HCT116 (cell line): ENCODE measurements at regions not wholly inside any gene's neighbourhood (a gene's known extent, or its start where the extent isn't known, plus 50 kb on each side); places are given as distances from the start of the nearest gene placed in this dataset.

Experiments
- ATAC-seq: fragments of 200-7000 bp; cut with Tn5 transposase; 2 replicates; pipeline ENCODE4 v1.9.1; 2020; ENCODE audit warnings: mild to moderate bottlenecking, moderate library complexity
- BruUV-seq: library from RNA; stranded (reverse); fragments of 400-500 nt; replicated peaks from 2 replicates; lab custom pipeline; 2021; lab: Mats Ljungman, UMichigan
- CTCF ChIA-PET: fragments of 300-600 bp; sonication (Branson Sonifier 250); formaldehyde crosslinking; loops from one replicate; lab custom pipeline; 2021; ENCODE audit warnings: antibody characterized with exemption; lab: Charles Lee
- POLR2A ChIA-PET: fragments of 300-600, 350-600 bp; sonication (Branson Sonifier 250); formaldehyde crosslinking; loops from one replicate; lab custom pipeline; 2021; ENCODE audit warnings: antibody characterized with exemption; lab: Charles Lee
- RAD21 ChIA-PET, 2 experiments: fragments of 300-600 bp; sonication (Branson Sonifier 250); formaldehyde crosslinking; loops; one replicate each; lab custom pipeline; 2023; ENCODE audit warnings: low total read pairs in 2 of 2; ENCODE audit not compliant: uncharacterized antibody in 2 of 2, unreplicated experiment in 2 of 2, low non-redundant PET in 1 of 2; lab: Charles Lee
- DNase-seq: peaks from one replicate; pipeline ENCODE4 v3.0.0-alpha.2; 2010; ENCODE audit warnings: low read depth, low spot score
- H2AFZ ChIP-seq: fragments of 200-600 bp; shearing (Covaris generic), sonication (generic); 2 replicates; pipeline ENCODE4 v1.6.1; 2017; ENCODE audit warnings: low read depth, mixed run types, mixed read lengths, antibody characterized with exemption, low read length; ENCODE audit not compliant: poor library complexity, severe bottlenecking
- H3K27ac ChIP-seq: 2 replicates; pipeline ENCODE4 v1.5.1; 2012; ENCODE audit warnings: low read depth, low read length
- H3K27me3 ChIP-seq: fragments of 200-600 bp; sonication (generic); 2 replicates; pipeline ENCODE4 v1.6.1; 2016; ENCODE audit warnings: mixed run types, low read length, mixed read lengths; ENCODE audit not compliant: insufficient read depth
- H3K36me3 ChIP-seq, 2 experiments: fragments of 200-500 bp in 1 of 2; fragments of 200-600 bp in 1 of 2; sonication (Bioruptor generic) in 1 of 2; sonication (generic) in 1 of 2; 2 replicates each; pipeline versions ENCODE4 v1.5.1 to v1.6.1; 2014 to 2016; ENCODE audit warnings: low read length in 2 of 2, inconsistent platforms in 1 of 2, mixed read lengths in 1 of 2, mixed run types in 1 of 2; ENCODE audit not compliant: insufficient read depth in 2 of 2, control insufficient read depth in 1 of 2
- H3K4me1 ChIP-seq, 2 experiments: fragments of 200-600 bp in 1 of 2; sonication (generic) in 1 of 2; 2 replicates each; pipeline versions ENCODE4 v1.5.1 to v1.6.1; 2012 to 2017; ENCODE audit warnings: low read length in 2 of 2, inconsistent platforms in 1 of 2, mild to moderate bottlenecking in 1 of 2, mixed read lengths in 1 of 2, mixed run types in 1 of 2, moderate library complexity in 1 of 2; ENCODE audit not compliant: insufficient read depth in 2 of 2, control insufficient read depth in 1 of 2
- H3K4me2 ChIP-seq: fragments of 200-600 bp; sonication (generic); 2 replicates; pipeline ENCODE4 v1.6.1; 2017; ENCODE audit warnings: mixed run types, low read length, mixed read lengths
- H3K4me3 ChIP-seq, 2 experiments: fragments of 200-600 bp in 1 of 2; sonication (generic) in 1 of 2; replicated peaks in 1 of 2; 2 replicates each; pipeline ENCODE4 v1.5.1; 2011 to 2016; ENCODE audit warnings: low read length in 2 of 2, control low read depth in 1 of 2, low read depth in 1 of 2, mild to moderate bottlenecking in 1 of 2, mixed read lengths in 1 of 2, mixed run types in 1 of 2
- H3K79me2 ChIP-seq: fragments of 200-600 bp; sonication (generic); 2 replicates; pipeline ENCODE4 v1.6.1; 2017; ENCODE audit warnings: mild to moderate bottlenecking, mixed run types, low read length, moderate library complexity, mixed read lengths; ENCODE audit not compliant: insufficient read depth
- H3K9ac ChIP-seq: fragments of 200-600 bp; sonication (generic); 2 replicates; pipeline ENCODE4 v1.6.1; 2016; ENCODE audit warnings: low read length, mixed read lengths
- H3K9me2 ChIP-seq: fragments of 200-600 bp; sonication (generic), shearing (Covaris generic); 2 replicates; pipeline ENCODE4 v1.6.1; 2017; ENCODE audit warnings: mixed run types, mild to moderate bottlenecking, moderate library complexity; ENCODE audit not compliant: insufficient read depth
- H3K9me3 ChIP-seq, 2 experiments: fragments of 200-500 bp in 1 of 2; fragments of 200-600 bp in 1 of 2; sonication (Bioruptor generic) in 1 of 2; sonication (generic) in 1 of 2; 2 replicates each; pipeline ENCODE4 v1.6.1; 2014 to 2017; ENCODE audit warnings: low read length in 2 of 2, mixed read lengths in 2 of 2, inconsistent platforms in 1 of 2, low read depth in 1 of 2, mild to moderate bottlenecking in 1 of 2, mixed run types in 1 of 2, moderate library complexity in 1 of 2; ENCODE audit not compliant: control insufficient read depth in 1 of 2, insufficient read depth in 1 of 2
- H4K20me1 ChIP-seq: fragments of 200-600 bp; sonication (generic), shearing (Covaris generic); 2 replicates; pipeline ENCODE4 v1.6.1; 2017; ENCODE audit warnings: mixed run types, mild to moderate bottlenecking, moderate library complexity; ENCODE audit not compliant: insufficient read depth
- ATF3 ChIP-seq: IDR thresholded peaks from 2 replicates; pipeline ENCODE4 v1.6.1; 2012
- CBX3 ChIP-seq: IDR thresholded peaks from 2 replicates; pipeline ENCODE4 v1.6.1; 2012; ENCODE audit warnings: low read depth
- EGR1 ChIP-seq: IDR thresholded peaks from 2 replicates; pipeline ENCODE4 v1.6.1; 2012; ENCODE audit warnings: low read depth
- EZH2phosphoT487 ChIP-seq: fragments of 200-600 bp; IDR thresholded peaks from 2 replicates; pipeline ENCODE4 v1.6.1; 2018; ENCODE audit warnings: antibody characterized with exemption, borderline replicate concordance
- FOSL1 ChIP-seq: IDR thresholded peaks from 2 replicates; pipeline ENCODE4 v1.6.1; 2012; ENCODE audit warnings: low read depth
- JUND ChIP-seq: IDR thresholded peaks from 2 replicates; pipeline ENCODE4 v1.6.1; 2012
- MAX ChIP-seq: IDR thresholded peaks from 2 replicates; pipeline ENCODE4 v1.6.1; 2012
- RAD21 ChIP-seq: IDR thresholded peaks from 2 replicates; pipeline ENCODE4 v1.6.1; 2012; ENCODE audit warnings: low read depth, mild to moderate bottlenecking
- SIN3A ChIP-seq: IDR thresholded peaks from 2 replicates; pipeline ENCODE4 v1.6.1; 2012; ENCODE audit warnings: low read depth
- SP1 ChIP-seq: IDR thresholded peaks from 2 replicates; pipeline ENCODE4 v1.6.1; 2012; ENCODE audit warnings: low read depth
- YY1 ChIP-seq: IDR thresholded peaks from 2 replicates; pipeline ENCODE4 v1.6.1; 2011; ENCODE audit warnings: low read length, low read depth, moderate library complexity, mild to moderate bottlenecking; ENCODE audit not compliant: insufficient replicate concordance; ENCODE audit errors: extremely low read depth
- ZFX ChIP-seq: fragments of 450-650 bp; IDR thresholded peaks from 2 replicates; pipeline ENCODE4 v1.6.1; 2017
- ZNF274 ChIP-seq: fragments of 200-500 bp; sonication (Bioruptor generic); IDR thresholded peaks from 2 replicates; pipeline ENCODE4 v1.6.1; 2014; ENCODE audit warnings: mild to moderate bottlenecking, low read depth, low read length, inconsistent platforms
- intact Hi-C: fragments of 100-400 bp; cut with micrococcal nuclease; formaldehyde crosslinking; loops from 2 replicates; pipeline ENCODE4 v1.10.0; 2022
- TF ChIP-seq, protein P1 (sequence below): IDR thresholded peaks from 2 replicates; pipeline ENCODE4 v1.6.1; 2011; ENCODE audit warnings: mild to moderate bottlenecking, low read length, moderate library complexity; ENCODE audit not compliant: insufficient replicate concordance; ENCODE audit errors: extremely low read depth

DNA sequence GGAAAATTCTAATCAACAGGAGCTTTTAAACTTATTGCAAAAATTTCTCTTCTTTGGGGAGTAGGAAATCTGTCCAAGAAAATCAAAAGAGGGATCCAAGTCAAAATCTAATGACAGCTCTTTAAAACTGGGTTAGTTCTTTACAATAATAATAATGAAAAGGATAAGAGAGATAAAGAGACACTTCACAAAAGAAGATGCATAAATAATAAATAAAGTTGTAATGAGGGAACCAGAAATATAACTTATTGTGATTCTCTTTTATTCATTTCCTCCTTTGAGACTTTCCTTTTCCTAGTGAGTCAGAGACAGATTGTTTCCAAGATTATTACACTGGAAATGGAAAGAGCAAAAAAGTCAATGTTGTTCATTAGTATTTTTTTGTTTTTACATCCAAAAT lies 1029.3 kb downstream of the PCDH17 start:
- Histone ChIP-seq H3K36me3 (no peaks in the 10 kb centered on the region), H3K9me2 (no peaks in the 10 kb centered on the region), H3K4me1 (no peaks in the 10 kb centered on the region), H3K27ac (no peak overlapping the region), H3K4me3 (no peak overlapping the region), H3K27me3 (no peaks in the 10 kb centered on the region), H3K9me3 (peaks cover 7 to 25% of the 10 kb centered on the region in 2 experiments; a peak in 3 of 4 replicates), H3K9ac (no peak overlapping the region), H3K4me2 (no peak overlapping the region), H2AFZ (no peak overlapping the region), H4K20me1 (no peaks in the 10 kb centered on the region), H3K79me2 (no peaks in the 10 kb centered on the region)
- DNase-seq (no peak), ATAC-seq (no peak)
- POLR2A ChIA-PET = no interaction called here
- intact Hi-C loops = no loop called here
- no TSS peak for BruUV-seq
- TF ChIP-seq, protein P1, sequence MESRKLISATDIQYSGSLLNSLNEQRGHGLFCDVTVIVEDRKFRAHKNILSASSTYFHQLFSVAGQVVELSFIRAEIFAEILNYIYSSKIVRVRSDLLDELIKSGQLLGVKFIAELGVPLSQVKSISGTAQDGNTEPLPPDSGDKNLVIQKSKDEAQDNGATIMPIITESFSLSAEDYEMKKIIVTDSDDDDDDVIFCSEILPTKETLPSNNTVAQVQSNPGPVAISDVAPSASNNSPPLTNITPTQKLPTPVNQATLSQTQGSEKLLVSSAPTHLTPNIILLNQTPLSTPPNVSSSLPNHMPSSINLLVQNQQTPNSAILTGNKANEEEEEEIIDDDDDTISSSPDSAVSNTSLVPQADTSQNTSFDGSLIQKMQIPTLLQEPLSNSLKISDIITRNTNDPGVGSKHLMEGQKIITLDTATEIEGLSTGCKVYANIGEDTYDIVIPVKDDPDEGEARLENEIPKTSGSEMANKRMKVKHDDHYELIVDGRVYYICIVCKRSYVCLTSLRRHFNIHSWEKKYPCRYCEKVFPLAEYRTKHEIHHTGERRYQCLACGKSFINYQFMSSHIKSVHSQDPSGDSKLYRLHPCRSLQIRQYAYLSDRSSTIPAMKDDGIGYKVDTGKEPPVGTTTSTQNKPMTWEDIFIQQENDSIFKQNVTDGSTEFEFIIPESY = no peak
- TF ChIP-seq CBX3 = no peak
- TF ChIP-seq ATF3 = no peak
- TF ChIP-seq FOSL1 = no peak
- no peak for TF ChIP-seq MAX
- TF ChIP-seq SIN3A = no peak
- TF ChIP-seq SP1 = no peak
- TF ChIP-seq YY1 = no peak
- TF ChIP-seq EZH2phosphoT487 = no peak
- TF ChIP-seq RAD21 = no peak
- no peak for TF ChIP-seq JUND
- TF ChIP-seq ZNF274 = no peak
- no peak for TF ChIP-seq ZFX
- TF ChIP-seq EGR1 = no peak
- RAD21 ChIA-PET = no interaction called here
- CTCF ChIA-PET = no interaction called here
